ENCODE measurements at regions not wholly inside any gene's neighbourhood (a gene's known extent, or its start where the extent isn't known, plus 50 kb on each side); places are given as distances from the start of the nearest gene placed in this dataset.

DNA sequence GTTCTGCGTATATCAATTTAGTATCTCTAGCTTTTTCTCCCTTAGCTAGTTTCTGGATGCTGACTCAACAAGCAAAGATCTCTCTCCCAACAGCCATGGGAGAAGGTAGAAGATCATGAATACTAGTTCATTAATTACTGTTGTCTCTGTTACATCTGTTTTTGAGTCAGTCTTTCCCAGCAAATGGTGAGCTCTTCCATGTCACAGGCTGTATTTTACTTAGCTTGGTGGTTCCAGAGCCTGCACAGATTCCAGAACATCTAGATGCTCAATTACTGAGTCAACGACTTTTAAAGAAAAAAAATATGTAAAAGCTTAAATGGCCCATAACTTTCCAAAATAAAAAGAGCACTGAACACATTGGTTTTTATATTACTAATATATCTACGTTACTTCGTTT, 307.2 kb downstream of the NSG2 start:
- H3K9me3 ChIP-seq (ENCODE audit: insufficient read depth, low read depth, low read length): no peaks in the 10 kb centered on the region
- H3F3A ChIP-seq (ENCODE audit: low read depth): no peaks in the 10 kb centered on the region
- TF ChIP-seq, protein P1, sequence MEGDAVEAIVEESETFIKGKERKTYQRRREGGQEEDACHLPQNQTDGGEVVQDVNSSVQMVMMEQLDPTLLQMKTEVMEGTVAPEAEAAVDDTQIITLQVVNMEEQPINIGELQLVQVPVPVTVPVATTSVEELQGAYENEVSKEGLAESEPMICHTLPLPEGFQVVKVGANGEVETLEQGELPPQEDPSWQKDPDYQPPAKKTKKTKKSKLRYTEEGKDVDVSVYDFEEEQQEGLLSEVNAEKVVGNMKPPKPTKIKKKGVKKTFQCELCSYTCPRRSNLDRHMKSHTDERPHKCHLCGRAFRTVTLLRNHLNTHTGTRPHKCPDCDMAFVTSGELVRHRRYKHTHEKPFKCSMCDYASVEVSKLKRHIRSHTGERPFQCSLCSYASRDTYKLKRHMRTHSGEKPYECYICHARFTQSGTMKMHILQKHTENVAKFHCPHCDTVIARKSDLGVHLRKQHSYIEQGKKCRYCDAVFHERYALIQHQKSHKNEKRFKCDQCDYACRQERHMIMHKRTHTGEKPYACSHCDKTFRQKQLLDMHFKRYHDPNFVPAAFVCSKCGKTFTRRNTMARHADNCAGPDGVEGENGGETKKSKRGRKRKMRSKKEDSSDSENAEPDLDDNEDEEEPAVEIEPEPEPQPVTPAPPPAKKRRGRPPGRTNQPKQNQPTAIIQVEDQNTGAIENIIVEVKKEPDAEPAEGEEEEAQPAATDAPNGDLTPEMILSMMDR (conservative IDR thresholded peaks at IDR 0.05; ENCODE audit: low read length): no peak
- TF ChIP-seq EZH2phosphoT487 (IDR thresholded peaks at IDR 0.05; ENCODE audit: borderline replicate concordance): no peak
- no peaks in the 10 kb centered on the region for H3K79me2 ChIP-seq (ENCODE audit: insufficient read depth, low read length)
- H3K4me3 ChIP-seq (ENCODE audit: low read length, poor library complexity, severe bottlenecking): no peak overlapping the region
- no peak overlapping the region for H2AFZ ChIP-seq (ENCODE audit: low read length)
- no peak overlapping the region for H3K9ac ChIP-seq (ENCODE audit: low read depth, low read length, poor library complexity, severe bottlenecking)
- H3K9me2 ChIP-seq (replicated peaks; ENCODE audit: low read depth, low read length): no peaks in the 10 kb centered on the region
- H3K36me3 ChIP-seq (ENCODE audit: insufficient read depth, low read length): no peaks in the 10 kb centered on the region
- H4K20me1 ChIP-seq (ENCODE audit: insufficient read depth, low read length, poor library complexity, severe bottlenecking): no peaks in the 10 kb centered on the region
- H3K4me1 ChIP-seq (ENCODE audit: insufficient read depth, low read length, poor library complexity, severe bottlenecking): no peaks in the 10 kb centered on the region
- no peaks in the 10 kb centered on the region for H3K27me3 ChIP-seq (ENCODE audit: insufficient read depth, low read length, poor library complexity, severe bottlenecking)
- H3K4me2 ChIP-seq (ENCODE audit: low read depth, low read length, poor library complexity, severe bottlenecking): no peak overlapping the region

DNA sequence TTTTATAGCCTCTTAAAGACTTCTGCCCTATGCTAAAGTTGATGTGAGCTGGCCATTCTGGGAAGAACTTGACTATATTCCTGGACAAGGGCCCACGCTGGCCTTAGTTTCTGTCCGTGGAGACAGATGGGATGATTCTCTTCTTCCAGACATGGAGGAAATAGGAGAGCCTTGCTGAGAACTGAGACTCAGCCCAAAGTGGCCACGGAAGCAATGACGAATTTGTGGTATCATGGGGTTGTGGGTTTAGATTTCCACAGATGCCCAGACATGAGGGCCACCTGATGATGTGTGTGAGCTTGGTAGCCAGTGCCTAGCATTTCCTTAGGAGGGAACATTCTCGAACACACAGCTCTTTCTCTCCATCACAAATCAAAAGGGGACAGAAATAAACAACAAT, 309.1 kb downstream of the NSG2 start:
- no peaks in the 10 kb centered on the region for H3F3A ChIP-seq (ENCODE audit: low read depth)
- no peak overlapping the region for H3K4me2 ChIP-seq (ENCODE audit: low read depth, low read length, poor library complexity, severe bottlenecking)
- no peaks in the 10 kb centered on the region for H3K9me3 ChIP-seq (ENCODE audit: insufficient read depth, low read depth, low read length)
- H3K36me3 ChIP-seq (ENCODE audit: insufficient read depth, low read length): no peaks in the 10 kb centered on the region
- H4K20me1 ChIP-seq (ENCODE audit: insufficient read depth, low read length, poor library complexity, severe bottlenecking): no peaks in the 10 kb centered on the region
- TF ChIP-seq EZH2phosphoT487 (IDR thresholded peaks at IDR 0.05; ENCODE audit: borderline replicate concordance): no peak
- TF ChIP-seq, protein P1 (conservative IDR thresholded peaks at IDR 0.05; ENCODE audit: low read length): no peak
- no peaks in the 10 kb centered on the region for H3K27me3 ChIP-seq (ENCODE audit: insufficient read depth, low read length, poor library complexity, severe bottlenecking)
- H3K4me1 ChIP-seq (ENCODE audit: insufficient read depth, low read length, poor library complexity, severe bottlenecking): no peaks in the 10 kb centered on the region
- no peak overlapping the region for H2AFZ ChIP-seq (ENCODE audit: low read length)
- no peak overlapping the region for H3K4me3 ChIP-seq (ENCODE audit: low read length, poor library complexity, severe bottlenecking)
- no peaks in the 10 kb centered on the region for H3K79me2 ChIP-seq (ENCODE audit: insufficient read depth, low read length)
- H3K9me2 ChIP-seq (replicated peaks; ENCODE audit: low read depth, low read length): no peaks in the 10 kb centered on the region
- no peak overlapping the region for H3K9ac ChIP-seq (ENCODE audit: low read depth, low read length, poor library complexity, severe bottlenecking)

DNA sequence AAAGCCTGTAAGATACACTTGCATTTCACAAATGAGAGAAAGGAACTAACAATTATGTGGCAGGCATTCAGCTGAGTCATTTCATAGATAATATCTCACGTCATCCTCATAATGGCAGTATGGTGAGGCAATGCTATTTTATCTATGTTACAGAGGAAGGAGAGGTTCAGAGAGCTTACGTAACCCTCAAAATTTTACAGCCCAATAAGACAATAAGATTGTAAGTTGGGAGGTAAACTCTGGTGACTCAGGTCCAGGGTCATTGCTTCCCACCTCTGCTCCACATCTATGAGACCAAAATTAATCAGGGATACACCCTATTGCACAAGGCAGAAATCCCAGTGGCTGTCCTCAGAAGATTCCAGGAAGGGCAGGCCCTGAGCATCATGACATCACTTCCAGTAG, 309.7 kb downstream of the NSG2 start:
- H4K20me1 ChIP-seq (ENCODE audit: insufficient read depth, low read length, poor library complexity, severe bottlenecking): no peaks in the 10 kb centered on the region
- no peaks in the 10 kb centered on the region for H3K79me2 ChIP-seq (ENCODE audit: insufficient read depth, low read length)
- H3K9ac ChIP-seq (ENCODE audit: low read depth, low read length, poor library complexity, severe bottlenecking): no peak overlapping the region
- no peaks in the 10 kb centered on the region for H3K9me3 ChIP-seq (ENCODE audit: insufficient read depth, low read depth, low read length)
- H3K9me2 ChIP-seq (replicated peaks; ENCODE audit: low read depth, low read length): no peaks in the 10 kb centered on the region
- no peak overlapping the region for H2AFZ ChIP-seq (ENCODE audit: low read length)
- H3K4me2 ChIP-seq (ENCODE audit: low read depth, low read length, poor library complexity, severe bottlenecking): no peak overlapping the region
- TF ChIP-seq EZH2phosphoT487 (IDR thresholded peaks at IDR 0.05; ENCODE audit: borderline replicate concordance): no peak
- TF ChIP-seq, protein P1 (conservative IDR thresholded peaks at IDR 0.05; ENCODE audit: low read length): no peak
- H3K4me3 ChIP-seq (ENCODE audit: low read length, poor library complexity, severe bottlenecking): no peak overlapping the region
- no peaks in the 10 kb centered on the region for H3K4me1 ChIP-seq (ENCODE audit: insufficient read depth, low read length, poor library complexity, severe bottlenecking)
- no peaks in the 10 kb centered on the region for H3K36me3 ChIP-seq (ENCODE audit: insufficient read depth, low read length)
- H3K27me3 ChIP-seq (ENCODE audit: insufficient read depth, low read length, poor library complexity, severe bottlenecking): no peaks in the 10 kb centered on the region
- no peaks in the 10 kb centered on the region for H3F3A ChIP-seq (ENCODE audit: low read depth)

Measured in Loucy (cell line).